GM03348 (cell line): ENCODE measurements at regions not wholly inside any gene's neighbourhood (a gene's known extent, or its start where the extent isn't known, plus 50 kb on each side); places are given as distances from the start of the nearest gene placed in this dataset.
"Not testable (repeated sequence)": the region's sequence is repeated elsewhere in the genome, so short reads cannot be mapped to it uniquely, and the experiment has no call there.

Source experiments
- DNase-seq: peaks from one replicate; pipeline ENCODE4 v3.0.0; 2012; ENCODE audit warnings: low spot score

DNA sequence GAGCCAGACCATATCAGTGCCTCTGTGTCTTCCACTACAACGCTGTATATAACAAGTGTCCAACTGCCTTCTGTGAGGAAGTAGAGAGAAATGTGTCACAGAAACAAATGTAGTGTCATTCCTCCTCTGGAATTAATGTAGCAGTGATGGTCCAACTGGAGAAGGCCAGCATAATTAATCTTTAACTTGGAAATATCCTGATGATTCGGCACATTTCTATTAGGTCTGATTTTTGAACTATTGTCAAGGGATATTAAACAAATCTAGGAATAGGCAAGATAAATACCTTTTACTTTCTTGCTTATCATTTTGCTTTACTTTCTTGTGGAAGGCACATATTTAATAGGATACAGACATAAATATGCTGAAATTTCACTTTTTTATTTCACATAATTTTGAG lies 446.2 kb upstream of the ALCAM start:
- DNase-seq: no peak

DNA sequence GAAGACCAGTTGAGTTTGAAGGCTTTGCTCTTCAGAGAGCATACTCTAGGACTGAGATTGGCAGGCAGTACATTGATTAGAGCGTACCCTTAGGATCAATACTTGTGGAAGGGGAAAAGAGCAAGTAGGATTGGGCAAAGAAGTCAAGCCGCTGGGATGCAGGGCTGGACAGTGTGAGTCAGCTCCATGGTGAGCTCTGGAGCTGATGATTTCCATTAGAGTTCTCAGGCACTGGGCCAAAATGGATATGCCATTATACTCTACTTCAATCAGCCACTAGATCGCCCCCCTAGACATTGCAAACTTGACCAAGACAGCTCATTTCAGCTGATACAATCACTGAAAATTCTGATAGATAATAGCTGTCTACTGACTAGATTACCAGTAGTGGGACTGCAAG lies 432.7 kb upstream of the ALCAM start:
- no peak for DNase-seq

DNA sequence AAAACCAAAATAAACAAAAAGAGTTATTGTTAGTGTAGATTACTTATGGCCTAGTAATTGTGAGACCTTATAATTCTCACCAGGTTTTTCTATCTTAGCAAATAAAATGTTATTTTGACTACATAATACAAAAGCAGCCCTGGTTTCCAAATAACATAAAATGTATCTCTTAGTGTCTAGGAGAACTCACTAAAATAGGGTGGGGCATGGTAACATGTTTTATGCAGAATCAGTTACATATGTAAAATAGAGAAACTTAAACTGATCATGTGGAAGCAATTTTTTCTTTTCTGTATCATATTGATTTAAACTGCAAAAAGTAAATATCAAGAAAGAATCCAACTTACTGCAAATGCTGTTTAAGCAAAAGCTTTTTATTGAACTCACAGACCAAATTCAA lies 431.1 kb upstream of the ALCAM start:
- DNase-seq: no peak

DNA sequence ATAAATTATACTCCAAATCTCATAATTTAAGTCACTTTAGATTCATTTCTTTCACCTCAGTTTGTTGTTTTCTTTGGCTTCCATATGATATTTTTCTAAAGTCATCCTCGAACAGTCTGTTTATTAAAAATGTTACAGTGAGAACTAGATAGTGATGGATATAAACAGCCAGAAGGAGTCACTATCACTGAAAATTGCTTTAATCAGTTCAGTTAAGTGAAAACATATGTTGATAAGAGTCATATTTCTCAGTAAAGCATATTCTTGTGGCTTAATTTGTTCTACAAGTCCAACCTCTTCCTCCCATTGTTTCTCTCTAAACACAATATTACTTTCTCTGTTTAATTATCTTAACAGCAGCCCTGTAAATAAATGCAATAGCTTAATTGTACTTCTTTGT lies 427.5 kb upstream of the ALCAM start:
- DNase-seq: no peak

DNA sequence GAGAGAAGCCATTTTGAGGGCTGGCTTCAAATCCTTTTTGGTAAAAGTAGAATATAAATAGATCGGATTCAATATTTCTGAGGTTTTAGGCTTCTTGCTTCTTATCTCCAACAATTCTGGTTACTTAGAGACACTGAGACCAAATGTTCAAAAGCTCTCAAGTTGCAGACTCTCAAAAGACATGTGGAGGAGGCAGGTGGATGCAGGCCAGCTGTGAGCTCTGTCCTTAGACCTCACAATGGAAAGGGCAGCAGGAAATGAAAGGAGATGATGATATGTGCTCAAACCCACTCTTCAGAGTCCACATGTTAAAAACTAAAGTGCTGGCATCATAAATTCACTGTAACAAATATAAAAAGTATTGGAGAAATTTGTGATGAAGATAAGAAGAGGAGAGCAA lies 424.9 kb upstream of the ALCAM start:
- DNase-seq: no peak

DNA sequence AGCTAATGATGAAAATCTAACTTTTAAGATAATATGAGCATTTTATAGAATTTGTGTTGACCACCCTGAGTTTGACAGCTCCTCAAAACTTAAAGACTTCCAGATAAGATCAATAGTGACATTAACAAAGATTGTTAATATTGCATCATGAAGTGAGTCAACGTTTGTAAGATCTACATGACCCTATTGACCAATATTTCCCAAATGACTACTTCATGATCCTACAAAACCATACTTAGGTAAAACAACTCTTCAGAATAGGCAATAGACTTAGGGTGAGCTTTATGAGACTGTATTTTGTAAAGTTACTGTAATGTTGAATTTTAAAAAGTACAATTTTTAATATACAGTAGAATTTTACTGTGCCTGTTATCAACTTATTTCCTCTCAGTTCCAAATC lies 422.7 kb upstream of the ALCAM start:
- DNase-seq: no peak

DNA sequence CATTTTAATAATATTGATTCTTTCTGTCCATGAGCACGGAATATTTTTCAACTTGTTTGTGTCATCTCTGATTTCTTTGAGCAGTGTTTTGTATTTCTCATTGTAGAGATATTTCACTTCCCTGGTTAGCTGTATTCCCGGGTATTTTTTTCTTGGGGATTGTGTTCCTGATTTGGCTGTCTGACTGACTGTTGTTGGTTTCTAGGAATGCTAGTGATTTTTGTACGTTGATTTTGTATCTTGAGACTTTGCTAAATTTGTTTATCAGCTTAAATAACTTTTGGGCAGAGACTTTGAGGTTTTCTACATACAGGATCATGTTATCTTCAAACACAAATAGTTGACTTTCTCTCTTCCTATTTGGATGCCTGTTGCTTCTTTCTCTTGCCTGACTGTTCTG lies 418.8 kb upstream of the ALCAM start:
- no peak for DNase-seq

DNA sequence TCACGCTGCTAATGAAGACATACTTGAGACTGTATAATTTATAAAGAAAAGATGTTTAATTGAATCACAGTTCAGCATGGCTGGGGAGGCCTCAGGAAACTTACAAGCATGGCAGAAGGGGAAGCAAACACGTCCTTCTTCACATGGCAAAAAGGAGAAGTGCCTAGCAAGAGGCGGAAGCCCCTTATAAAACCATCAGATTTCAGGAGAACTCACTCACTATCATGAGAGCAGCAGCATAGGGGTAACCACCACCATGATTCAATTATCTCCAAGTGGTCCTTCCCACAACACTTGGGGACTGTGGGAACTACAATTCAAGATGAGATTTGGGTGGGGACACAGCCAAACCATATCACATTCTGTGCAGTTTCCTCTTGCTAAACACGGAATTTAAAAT lies 416.9 kb upstream of the ALCAM start:
- DNase-seq: not testable (repeated sequence)

DNA sequence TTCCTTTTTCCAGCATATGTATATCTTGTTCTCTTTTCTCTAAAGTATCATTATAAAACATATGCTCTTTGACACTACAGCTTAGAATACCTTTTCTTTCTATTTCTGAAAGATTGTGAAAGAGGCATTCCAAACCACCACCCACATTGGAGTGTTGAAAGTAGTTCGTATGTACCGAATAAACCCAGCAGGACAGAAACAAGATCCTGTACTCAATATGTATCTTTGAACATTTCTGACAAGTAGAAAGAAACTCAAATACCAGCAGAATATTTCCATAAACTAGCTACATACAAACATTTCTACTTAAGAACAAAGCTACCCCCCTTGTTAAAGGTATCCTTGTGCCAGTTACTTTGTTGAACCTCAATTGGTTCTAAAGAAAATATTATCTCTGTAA lies 415.3 kb upstream of the ALCAM start:
- no peak for DNase-seq

DNA sequence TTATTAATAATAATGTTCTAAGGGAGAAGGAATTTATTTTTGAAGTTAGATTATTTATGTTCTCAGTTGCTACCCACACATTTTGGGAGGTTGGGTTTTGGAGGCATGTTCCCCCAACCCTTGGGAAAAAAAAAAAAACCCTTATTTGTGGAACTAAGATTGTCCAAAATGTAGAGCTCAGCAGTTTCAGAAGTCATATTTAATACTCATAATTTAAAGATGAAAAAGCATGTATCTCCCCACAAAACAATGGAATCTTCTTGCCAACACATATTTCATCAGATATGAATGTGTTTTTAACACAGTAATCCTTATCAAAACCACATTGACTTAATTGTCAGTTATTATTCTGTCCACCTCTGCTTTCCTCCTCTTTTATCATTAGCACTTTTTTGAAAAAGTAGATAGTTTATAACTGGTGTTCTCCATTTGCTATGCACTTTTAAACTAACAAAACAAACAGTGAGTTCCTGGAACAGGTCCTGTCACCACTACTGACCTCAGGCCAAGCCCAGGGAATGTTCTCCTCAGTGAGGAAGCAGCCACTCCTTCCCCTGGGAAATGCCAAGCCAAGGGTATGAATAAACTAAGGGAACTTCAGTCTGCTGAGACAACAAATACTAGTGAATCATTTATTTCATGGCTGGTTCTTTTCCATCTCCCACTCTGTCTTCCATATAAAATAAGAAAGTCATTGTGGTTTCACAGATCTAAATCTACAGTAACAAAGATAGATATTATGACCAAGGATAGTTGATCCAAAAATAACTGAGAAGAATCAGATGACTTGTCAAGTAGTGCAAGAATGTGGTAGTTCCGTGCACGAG lies 414.4 kb upstream of the ALCAM start:
- DNase-seq: peak; percentile 79

DNA sequence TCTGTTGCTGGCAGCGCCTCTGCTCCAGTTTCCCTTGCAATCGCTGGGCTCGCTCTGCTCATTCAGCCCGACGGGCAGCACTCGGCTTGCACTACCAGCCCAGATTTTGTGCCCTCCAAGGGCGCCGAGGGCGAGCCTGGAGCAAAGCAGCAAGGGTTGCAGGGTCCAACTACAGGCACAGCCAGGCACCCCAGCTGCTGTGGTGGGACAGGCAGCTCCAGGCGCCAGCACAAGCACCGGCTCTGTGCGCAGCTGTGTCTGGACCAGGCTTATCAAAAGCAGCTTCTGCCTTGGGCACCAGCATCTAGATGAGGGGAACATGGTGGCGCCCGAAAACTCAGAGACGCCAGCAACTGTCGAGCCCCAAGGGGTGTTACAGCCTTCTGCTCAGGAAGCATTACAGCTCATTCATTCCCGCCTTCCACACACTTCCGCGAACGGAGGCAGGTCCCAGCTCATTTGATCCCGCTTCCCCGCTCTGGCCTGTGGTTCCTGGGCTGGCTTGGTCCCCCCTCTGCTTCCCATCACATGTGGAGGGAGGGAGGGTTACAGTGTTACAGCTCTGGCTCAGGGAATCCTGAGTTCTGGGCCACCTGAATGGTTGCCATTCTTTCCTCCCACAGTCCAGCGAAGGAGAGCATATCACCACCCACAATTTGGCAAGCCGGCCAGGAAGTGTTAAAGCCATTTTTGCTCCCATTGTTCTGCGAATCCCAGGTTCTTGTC lies 409.9 kb upstream of the ALCAM start:
- DNase-seq: no peak

DNA sequence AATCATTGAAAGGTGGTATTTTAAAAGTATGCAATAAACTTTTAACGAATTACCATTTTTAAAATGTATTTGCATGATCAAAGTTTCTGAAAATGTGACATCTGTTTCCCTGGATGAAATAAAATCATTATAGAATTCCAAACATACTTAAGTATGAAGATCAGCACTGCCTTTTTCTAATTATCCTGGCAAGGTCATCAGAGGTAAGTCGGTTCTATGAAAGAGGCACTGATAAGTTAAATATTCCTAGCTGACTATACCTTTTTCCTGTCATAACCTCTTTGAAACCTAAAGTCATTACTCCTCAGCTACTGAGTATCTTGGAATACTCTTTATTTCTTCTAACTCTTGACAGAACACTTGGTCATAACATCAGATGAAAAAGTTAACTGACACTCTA lies 406.1 kb upstream of the ALCAM start:
- DNase-seq: no peak

DNA sequence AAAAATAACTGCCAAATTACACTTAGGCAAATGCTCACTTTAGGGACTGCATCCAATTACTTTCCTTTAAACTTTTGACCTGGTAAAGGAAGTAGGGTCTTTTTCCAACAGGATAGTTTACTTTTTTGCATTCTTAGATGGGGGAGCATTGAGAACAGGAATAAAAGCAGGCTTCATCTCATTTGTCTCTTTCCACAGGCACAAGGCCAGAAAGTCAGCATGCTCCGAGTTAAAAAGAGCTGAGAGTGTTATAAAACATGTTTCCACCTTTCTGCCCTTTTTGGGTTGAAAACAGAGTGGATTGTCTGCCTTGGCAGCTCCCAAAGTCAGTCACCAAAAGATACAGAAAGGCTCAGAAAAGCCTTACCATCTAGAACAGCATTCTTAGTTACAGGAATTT lies 404.9 kb upstream of the ALCAM start:
- no peak for DNase-seq

DNA sequence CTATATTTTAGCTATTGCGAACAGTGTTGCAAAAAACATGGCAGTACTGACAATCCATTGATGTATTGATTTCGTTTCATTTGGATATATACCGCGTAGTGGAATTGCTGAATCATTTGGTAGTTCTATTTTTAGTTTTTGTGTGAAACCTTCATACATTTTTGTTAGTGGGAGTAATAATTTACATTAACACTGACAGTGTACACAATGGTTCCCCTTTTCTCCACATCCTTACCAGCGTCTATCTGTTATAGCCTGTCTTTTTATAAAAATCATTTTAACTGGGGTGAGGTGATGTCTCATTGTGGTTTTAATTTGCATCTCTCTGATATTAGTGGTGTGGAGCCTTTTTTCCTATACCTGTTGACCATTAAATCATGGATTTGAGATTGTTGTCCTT lies 392.4 kb upstream of the ALCAM start:
- no peak for DNase-seq

DNA sequence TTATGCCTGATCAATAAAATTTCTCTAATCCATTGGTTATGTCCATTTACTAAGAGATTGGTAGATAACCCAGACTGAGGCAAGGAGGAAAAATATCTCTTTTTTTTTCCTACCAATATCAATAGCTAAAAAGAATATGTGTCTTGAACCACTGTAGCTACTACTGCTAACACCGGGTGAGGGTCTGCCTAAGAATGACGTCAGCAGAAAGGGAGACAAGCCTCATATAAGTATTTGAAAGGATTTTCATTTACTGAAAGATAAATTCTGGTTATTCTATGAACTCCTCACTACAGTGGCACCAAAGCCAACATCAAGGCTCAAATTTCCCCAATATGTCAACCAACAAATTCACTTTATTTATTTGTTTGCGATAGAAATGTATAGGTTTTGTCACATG lies 389.0 kb upstream of the ALCAM start:
- no peak for DNase-seq

DNA sequence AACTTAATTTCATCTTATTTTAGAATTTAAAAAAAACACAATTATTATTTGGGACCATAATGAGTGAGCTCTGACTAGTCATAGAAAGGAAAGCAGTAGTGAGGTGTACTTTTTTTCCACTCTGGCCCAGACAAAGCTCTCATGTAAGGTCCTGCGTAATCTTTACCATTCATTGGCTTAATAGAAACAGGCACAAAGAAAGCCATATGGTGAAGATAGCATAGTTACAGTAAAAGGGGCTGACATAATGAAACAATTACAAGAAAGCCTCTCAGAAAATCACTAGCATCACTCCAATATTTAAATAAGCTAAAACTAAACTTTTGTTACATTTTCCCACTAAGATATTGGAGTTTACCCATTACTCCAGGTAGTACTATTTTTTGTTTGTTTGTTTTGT lies 384.6 kb upstream of the ALCAM start:
- DNase-seq: no peak

DNA sequence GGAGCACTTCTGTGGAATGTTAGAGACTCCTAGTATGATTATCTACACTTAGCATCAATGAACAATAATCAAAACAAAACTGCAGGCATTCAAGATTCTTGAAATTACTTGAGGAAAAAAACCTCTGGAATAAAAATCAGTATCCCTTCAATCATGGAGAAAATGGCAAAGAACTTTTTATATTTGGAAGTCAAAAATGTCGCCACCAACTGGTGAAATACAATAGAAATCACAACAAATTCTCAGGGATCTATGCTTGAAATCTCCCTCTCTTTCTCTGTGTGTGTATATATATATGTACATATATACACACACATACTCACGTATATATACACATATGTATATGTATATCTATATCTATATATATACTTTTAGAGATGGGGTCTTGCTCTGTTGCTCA lies 378.9 kb upstream of the ALCAM start:
- DNase-seq: no peak

DNA sequence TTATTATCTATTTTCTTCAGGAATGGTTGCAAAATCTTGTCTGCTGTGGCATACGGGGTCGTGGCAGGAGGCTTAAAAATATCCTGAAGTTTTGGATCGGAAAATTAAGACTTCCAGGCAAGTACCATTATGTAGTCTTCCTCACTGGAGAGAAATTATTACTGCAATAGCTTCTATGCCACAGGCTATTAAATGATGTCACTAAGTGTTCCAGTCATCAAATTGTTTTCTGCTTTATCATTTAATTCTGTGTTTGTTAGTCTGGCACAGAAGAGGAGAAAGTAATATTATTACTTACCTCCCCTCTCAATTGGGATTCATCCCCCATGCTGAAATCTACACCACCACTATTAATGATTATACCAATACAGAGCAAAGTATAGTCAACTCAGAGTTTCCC lies 378.2 kb upstream of the ALCAM start:
- DNase-seq: no peak

DNA sequence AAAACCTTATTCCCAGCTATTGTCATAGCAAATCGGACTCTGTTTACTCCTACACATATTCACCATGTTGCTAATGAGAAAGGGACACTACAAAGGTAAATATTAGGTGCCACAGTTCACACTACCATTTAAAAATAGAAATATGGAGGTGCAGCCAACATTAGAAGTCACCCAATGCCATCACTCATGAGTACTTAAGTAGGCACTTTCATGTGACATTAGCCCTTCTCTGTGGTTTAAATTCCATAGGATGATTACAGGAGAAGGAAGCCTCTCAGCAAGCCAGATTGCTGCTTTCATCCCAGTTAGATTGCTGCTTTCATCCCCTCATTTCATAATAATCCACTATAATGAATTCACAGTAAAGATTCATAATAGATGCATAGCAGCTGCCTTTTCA lies 376.8 kb upstream of the ALCAM start:
- DNase-seq: no peak

DNA sequence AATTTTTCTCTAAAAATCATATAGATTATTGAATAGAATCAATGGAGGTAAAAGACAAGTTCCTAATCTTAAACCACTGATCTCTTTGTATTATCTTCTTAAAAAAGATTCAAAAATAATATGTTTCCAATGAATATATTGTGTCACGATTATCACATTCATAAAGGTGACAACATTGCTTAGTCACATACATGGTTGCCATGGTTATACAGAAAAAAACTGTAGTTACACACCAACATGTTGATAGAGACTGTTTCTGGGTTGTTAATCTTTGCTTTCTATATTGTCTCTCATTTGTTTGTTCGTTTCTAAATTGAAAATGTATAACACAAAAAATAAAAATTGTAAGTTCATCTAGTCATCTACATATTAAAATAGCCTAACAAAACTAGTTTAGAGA lies 376.0 kb upstream of the ALCAM start:
- no peak for DNase-seq

DNA sequence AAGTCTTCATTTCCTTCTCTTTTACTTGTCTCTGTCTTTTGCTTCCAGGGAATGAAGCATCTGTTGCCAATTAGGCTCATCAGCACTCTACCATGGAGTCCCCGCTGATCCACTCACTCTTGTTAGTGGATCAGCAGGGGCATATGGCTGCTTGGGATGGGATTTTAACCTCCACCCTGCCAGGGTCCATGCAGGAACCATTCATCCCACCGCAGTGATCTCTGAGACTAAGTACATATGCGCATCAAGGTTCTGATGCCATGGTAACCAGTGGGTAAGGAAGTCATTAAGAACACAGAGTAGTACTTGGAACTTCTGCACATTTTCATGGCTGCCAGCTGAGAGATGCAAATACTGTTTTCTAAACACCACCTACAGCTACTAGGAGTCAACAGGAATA lies 374.0 kb upstream of the ALCAM start:
- no peak for DNase-seq

DNA sequence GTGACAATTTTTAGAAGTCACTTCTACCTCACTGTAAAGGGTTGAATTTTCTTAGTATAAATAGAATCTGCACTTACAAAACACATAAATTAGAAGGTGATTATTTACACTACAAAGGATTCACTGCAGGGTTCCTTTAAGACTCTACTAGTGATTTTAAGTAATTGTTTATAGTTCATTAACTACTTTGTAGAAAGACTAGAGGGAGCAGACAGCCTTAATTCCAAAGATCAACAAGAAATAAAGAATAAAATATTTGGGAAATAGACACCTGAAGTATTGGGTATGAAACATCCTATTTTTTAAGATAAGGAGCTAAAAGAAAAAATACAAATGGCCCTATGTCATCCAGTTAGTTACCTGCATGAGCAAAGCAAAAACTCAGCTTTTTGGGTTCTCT lies 360.5 kb upstream of the ALCAM start:
- no peak for DNase-seq

DNA sequence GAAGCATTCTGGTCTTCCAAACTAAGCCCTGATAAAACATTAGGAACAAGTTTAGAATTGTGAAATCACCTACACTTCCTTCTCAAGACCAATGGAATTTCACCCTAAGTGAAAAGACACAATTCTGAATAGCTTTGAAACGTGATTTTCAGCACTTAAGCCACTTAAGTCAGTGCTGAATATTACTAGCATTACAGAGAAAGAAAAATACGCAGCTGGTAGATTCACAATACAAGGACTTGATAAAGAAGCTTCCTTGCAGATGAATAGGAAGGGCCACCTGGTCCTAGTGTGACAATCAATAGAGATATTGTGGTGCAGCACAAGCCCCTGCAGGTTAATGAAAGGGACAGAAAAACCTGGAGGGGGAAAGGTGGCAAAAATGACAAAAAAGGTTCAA lies 353.1 kb upstream of the ALCAM start:
- no peak for DNase-seq

DNA sequence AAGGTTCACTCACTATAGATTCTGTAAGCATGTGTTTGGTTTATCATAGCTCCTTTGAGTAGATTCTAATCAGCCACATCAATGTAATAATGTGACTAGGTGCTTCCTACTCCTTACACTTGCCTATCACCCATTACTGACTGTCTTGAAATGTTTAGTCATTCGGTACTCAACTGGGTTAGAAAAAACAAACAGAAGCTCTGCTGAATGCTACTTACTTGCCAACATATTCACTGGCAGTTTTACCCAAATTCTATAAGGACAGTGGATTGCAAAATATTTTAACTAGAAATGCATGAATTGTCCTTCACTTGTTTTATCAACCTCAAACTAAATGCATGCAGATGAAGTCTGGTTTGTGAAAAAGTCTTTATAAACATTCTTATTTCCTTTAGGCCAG lies 352.1 kb upstream of the ALCAM start:
- DNase-seq: no peak
